WERI-Rb-1 (cell line): ENCODE measurements at regions not wholly inside any gene's neighbourhood (a gene's known extent, or its start where the extent isn't known, plus 50 kb on each side); places are given as distances from the start of the nearest gene placed in this dataset.

Experiments used
- DNase-seq: peaks from one replicate; pipeline ENCODE4 v3.0.0-alpha.2; 2020
- H3K27ac ChIP-seq: fragments of 250-450 bp; sonication (Bioruptor Pico); 2 replicates; pipeline ENCODE4 v1.5.1; 2020; ENCODE audit warnings: mild to moderate bottlenecking, moderate library complexity
- H3K27me3 ChIP-seq: fragments of 250-450 bp; sonication (Bioruptor Pico); 2 replicates; pipeline ENCODE4 v1.5.1; 2021; ENCODE audit warnings: mild to moderate bottlenecking, low read depth, moderate library complexity; ENCODE audit not compliant: insufficient read depth, severe bottlenecking
- H3K36me3 ChIP-seq: fragments of 250-450 bp; sonication (Bioruptor Pico); 2 replicates; pipeline ENCODE4 v1.5.1; 2020; ENCODE audit warnings: mild to moderate bottlenecking, moderate library complexity
- H3K4me3 ChIP-seq: 2 replicates; pipeline ENCODE4 v1.5.1; 2011; ENCODE audit warnings: low read depth, mild to moderate bottlenecking, control low read depth, low read length
- H3K9me3 ChIP-seq: fragments of 250-450 bp; sonication (Bioruptor Pico); 2 replicates; pipeline ENCODE4 v1.5.1; 2021; ENCODE audit warnings: mild to moderate bottlenecking, moderate library complexity; ENCODE audit not compliant: severe bottlenecking
- CTCF ChIP-seq: IDR thresholded peaks from 2 replicates; pipeline ENCODE4 v1.5.1; 2011; ENCODE audit warnings: low read depth, mild to moderate bottlenecking, control low read depth, inconsistent platforms, low read length

- DNase-seq, result no peak
- no peak for TF ChIP-seq CTCF
- Histone ChIP-seq H3K27me3 (peaks cover 78% of the 10 kb centered on the region), H3K27ac (no peak overlapping the region), H3K4me3 (no peak overlapping the region), H3K36me3 (no peaks in the 10 kb centered on the region), H3K9me3 (peaks cover 2% of the 10 kb centered on the region)
These were observed 451.7 kb downstream of the AGTPBP1 start for GRCh38 chr9:85290019-85290418.

GRCh38 chr9:85289142-85289541, 452.6 kb downstream of the AGTPBP1 start:
- no peak overlapping the region for H3K27ac ChIP-seq
- TF ChIP-seq CTCF, result no peak
- H3K9me3 ChIP-seq, result peaks cover 2% of the 10 kb centered on the region
- no peaks in the 10 kb centered on the region for H3K36me3 ChIP-seq
- peaks cover 78% of the 10 kb centered on the region for H3K27me3 ChIP-seq
- H3K4me3 ChIP-seq, result no peak overlapping the region
- no peak for DNase-seq

- Histone ChIP-seq H3K27me3 (peaks cover 60% of the 10 kb centered on the region), H3K4me3 (no peak overlapping the region), H3K36me3 (no peaks in the 10 kb centered on the region), H3K9me3 (peaks cover 2% of the 10 kb centered on the region), H3K27ac (no peak overlapping the region)
- TF ChIP-seq CTCF, result no peak
- DNase-seq, result no peak
These were observed 458.3 kb downstream of the AGTPBP1 start for GRCh38 chr9:85283421-85283820.

GRCh38 chr9:85278769-85279168, 463.0 kb downstream of the AGTPBP1 start:
- H3K9me3 ChIP-seq, result no peaks in the 10 kb centered on the region
- no peak for TF ChIP-seq CTCF
- no peak overlapping the region for H3K27ac ChIP-seq
- H3K27me3 ChIP-seq, result peaks cover 51% of the 10 kb centered on the region
- H3K4me3 ChIP-seq, result no peak overlapping the region
- no peaks in the 10 kb centered on the region for H3K36me3 ChIP-seq
- DNase-seq, result no peak

DNA sequence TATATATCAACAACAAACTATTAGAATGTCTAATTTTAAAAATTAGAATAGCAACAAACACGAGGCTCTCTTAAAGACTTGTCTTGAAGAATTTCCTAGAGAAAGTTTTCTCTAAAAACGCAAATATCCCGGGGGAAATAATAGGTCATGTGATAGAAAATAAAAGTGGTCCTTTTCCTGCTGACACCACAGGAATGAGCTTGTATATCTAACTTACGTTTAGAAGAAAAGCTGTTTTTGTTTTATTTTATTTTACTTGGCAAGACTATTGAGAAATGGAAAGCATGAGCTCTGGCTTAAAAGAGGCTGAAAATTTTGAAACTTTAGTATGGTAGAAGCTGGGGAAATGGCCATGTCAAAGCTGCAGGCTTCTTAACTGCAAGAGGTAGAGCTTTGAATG, 465.0 kb downstream of the AGTPBP1 start:
- TF ChIP-seq CTCF, result no peak
- Histone ChIP-seq H3K36me3 (no peaks in the 10 kb centered on the region), H3K4me3 (no peak overlapping the region), H3K9me3 (no peaks in the 10 kb centered on the region), H3K27ac (no peak overlapping the region), H3K27me3 (peaks cover 62% of the 10 kb centered on the region)
- no peak for DNase-seq

GRCh38 chr9:85269811-85270210, 471.9 kb downstream of the AGTPBP1 start:
- no peak overlapping the region for H3K27ac ChIP-seq
- DNase-seq, result no peak
- no peaks in the 10 kb centered on the region for H3K36me3 ChIP-seq
- TF ChIP-seq CTCF, result no peak
- no peaks in the 10 kb centered on the region for H3K9me3 ChIP-seq
- H3K27me3 ChIP-seq, result peaks cover 48% of the 10 kb centered on the region
- H3K4me3 ChIP-seq, result no peak overlapping the region
